Left colon (tissue), 2 donors: ENCODE measurements at regions not wholly inside any gene's neighbourhood (a gene's known extent, or its start where the extent isn't known, plus 50 kb on each side); places are given as distances from the start of the nearest gene placed in this dataset.

Experiments used
- ATAC-seq: fragments of 200-7000 bp; cut with Tn5 transposase; one replicate; pipeline ENCODE4 v1.9.1; 2020; ENCODE audit warnings: mild to moderate bottlenecking, moderate library complexity
- DNase-seq, 2 donors: peaks; one replicate each; pipeline ENCODE4 v3.0.0-alpha.2; 2020
- intact Hi-C, 2 donors: fragments of 100-400 bp; cut with DNase I in 1 of 2; cut with micrococcal nuclease in 1 of 2; formaldehyde crosslinking; loops; one replicate each; pipeline versions ENCODE4 v1.11.2 to v1.14.0; 2022; cut with DNase I, micrococcal nuclease
- donor health status: DM: no; HTN: no; CAD: no.
- donor health status: DM: yes; HTN: yes; CAD: no.

- DNase-seq (peak; percentile 76 to 83), ATAC-seq (peak; percentile 91)
- intact Hi-C loops, result loop anchor here in 1 of 2 donors (5.0 kb wide), 1 partner anchor 390 kb away; no protein-coding TSS in a partner anchor
Measured at GRCh38 chr9:91036826-91037510, 235.3 kb downstream of the SYK start.

GRCh38 chr9:91037511-91038482 lies 236.2 kb downstream of the SYK start:
- intact Hi-C loops, result loop anchor here in 1 of 2 donors (5.0 kb wide), 1 partner anchor 390 kb away; no protein-coding TSS in a partner anchor
- DNase-seq (peak; percentile 71 to 87), ATAC-seq (peak; percentile 89)

- intact Hi-C loops, result loop anchor here in 1 of 2 donors (5.0 kb wide), 1 partner anchor 389 kb away; no protein-coding TSS in a partner anchor
- no peak for DNase-seq
Measured at GRCh38 chr9:91038483-91039124, 237.0 kb downstream of the SYK start.

GRCh38 chr9:91039125-91039834 lies 237.7 kb downstream of the SYK start:
- ATAC-seq, result no peak
- DNase-seq, result no peak
- intact Hi-C loops, result loop anchor here in 1 of 2 donors (5.0 kb wide), 1 partner anchor 388 kb away; no protein-coding TSS in a partner anchor

More at GRCh38 chr9:91038483-91039124, 237.0 kb downstream of the SYK start:
- no peak for ATAC-seq

- ATAC-seq, result no peak
- intact Hi-C loops, result loop anchor here in 1 of 2 donors (5.0 kb wide), 1 partner anchor 388 kb away; no protein-coding TSS in a partner anchor
- DNase-seq, result no peak
Measured at GRCh38 chr9:91039835-91040140, 238.2 kb downstream of the SYK start.

GRCh38 chr9:91040371-91041215 lies 239.0 kb downstream of the SYK start:
- intact Hi-C loops, result no loop called here
- DNase-seq, result no peak
- ATAC-seq, result no peak

- intact Hi-C loops, result no loop called here
- DNase-seq (no peak), ATAC-seq (no peak)
Measured at GRCh38 chr9:91042024-91042423, 240.4 kb downstream of the SYK start.

GRCh38 chr9:91042541-91042940 lies 240.9 kb downstream of the SYK start:
- no peak for DNase-seq
- no peak for ATAC-seq
- intact Hi-C loops, result no loop called here

- intact Hi-C loops, result no loop called here
- DNase-seq (no peak), ATAC-seq (no peak)
Measured at GRCh38 chr9:91043056-91043810, 241.6 kb downstream of the SYK start.

- DNase-seq, result no peak
- peak; percentile 61 for ATAC-seq
- intact Hi-C loops, result no loop called here
Measured at GRCh38 chr9:91043811-91044175, 242.2 kb downstream of the SYK start.

- ATAC-seq, result no peak
- DNase-seq, result no peak
- intact Hi-C loops, result no loop called here
Measured at GRCh38 chr9:91044354-91044753, 242.7 kb downstream of the SYK start.

GRCh38 chr9:91045041-91045440 lies 243.4 kb downstream of the SYK start:
- intact Hi-C loops, result no loop called here
- ATAC-seq (no peak), DNase-seq (no peak)

- intact Hi-C loops, result no loop called here
- no peak for ATAC-seq
Measured at GRCh38 chr9:91047529-91047928, 245.9 kb downstream of the SYK start.

GRCh38 chr9:91047993-91048607 lies 246.5 kb downstream of the SYK start:
- ATAC-seq, result no peak
- intact Hi-C loops, result no loop called here
- DNase-seq, result no peak

More at GRCh38 chr9:91047529-91047928, 245.9 kb downstream of the SYK start:
- DNase-seq, result no peak

GRCh38 chr9:91048749-91049148 lies 247.1 kb downstream of the SYK start:
- intact Hi-C loops, result no loop called here
- ATAC-seq (no peak), DNase-seq (no peak)

- DNase-seq, result no peak
- ATAC-seq, result no peak
- intact Hi-C loops, result no loop called here
Measured at GRCh38 chr9:91053824-91054223, 252.2 kb downstream of the SYK start.

- no peak for ATAC-seq
- intact Hi-C loops, result no loop called here
- no peak for DNase-seq
Measured at GRCh38 chr9:91055845-91056244, 254.2 kb downstream of the SYK start.
